Endothelial cell of umbilical vein (primary cell): ENCODE measurements at regions not wholly inside any gene's neighbourhood (a gene's known extent, or its start where the extent isn't known, plus 50 kb on each side); places are given as distances from the start of the nearest gene placed in this dataset.

ENCODE experiments used
- BruUV-seq: library from RNA; stranded (reverse); fragments of 400-500 nt; replicated peaks from 2 replicates; lab custom pipeline; 2021; lab: Mats Ljungman, UMichigan
- CTCF ChIA-PET: fragments of 300-600, 350-600 bp; sonication (Branson Sonifier 250); formaldehyde crosslinking; loops from one replicate; lab custom pipeline; 2021; ENCODE audit warnings: antibody characterized with exemption, inconsistent platforms; lab: Charles Lee
- POLR2A ChIA-PET: fragments of 300-600, 350-600 bp; sonication (Branson Sonifier 250); formaldehyde crosslinking; loops from one replicate; lab custom pipeline; 2021; ENCODE audit warnings: antibody characterized with exemption, inconsistent platforms; lab: Charles Lee
- DNase-seq: peaks from one replicate; pipeline ENCODE4 v3.0.0-alpha.2; 2011; ENCODE audit warnings: low read depth, low spot score
- FAIRE-seq: peaks from 2 replicates; lab custom pipeline; 2011; peaks lifted over from hg19 to GRCh38; lab: Jason Lieb, UNC
- H2AFZ ChIP-seq: 2 replicates; pipeline ENCODE4 v1.6.0; 2012; ENCODE audit warnings: low read depth, low read length, control low read depth, inconsistent platforms
- H3K27ac ChIP-seq: 2 replicates; pipeline ENCODE4 v1.5.1; 2011; ENCODE audit warnings: low read depth, mild to moderate bottlenecking, control low read depth, low read length, moderate library complexity; ENCODE audit not compliant: insufficient read depth
- H3K27me3 ChIP-seq, 2 experiments: 2 replicates each; pipeline versions ENCODE4 v1.6.0 to v1.6.1; 2011; ENCODE audit warnings: low read length in 2 of 2, mixed read lengths in 1 of 2; ENCODE audit not compliant: control insufficient read depth in 2 of 2, insufficient read depth in 2 of 2
- H3K36me3 ChIP-seq, 2 experiments: 2 replicates in 1 of 2; 3 replicates in 1 of 2; pipeline ENCODE4 v1.5.1; 2011; ENCODE audit warnings: low read length in 2 of 2, mild to moderate bottlenecking in 1 of 2, moderate library complexity in 1 of 2; ENCODE audit not compliant: control insufficient read depth in 2 of 2, insufficient read depth in 2 of 2; ENCODE audit errors: extremely low read depth in 1 of 2
- H3K4me1 ChIP-seq: 3 replicates; pipeline ENCODE4 v1.5.1; 2011; ENCODE audit warnings: mild to moderate bottlenecking, low read length; ENCODE audit not compliant: control insufficient read depth, insufficient read depth; ENCODE audit errors: extremely low read depth
- H3K4me2 ChIP-seq: 2 replicates; pipeline ENCODE4 v1.6.1; 2011; ENCODE audit warnings: low read length, control low read depth, mixed read lengths; ENCODE audit not compliant: insufficient read depth
- H3K4me3 ChIP-seq, 3 experiments: fragments of 200-600 bp in 1 of 3; sonication (generic), shearing (Covaris generic) in 1 of 3; replicated peaks in 1 of 3; 2 replicates each; pipeline ENCODE4 v1.5.1; 2011 to 2016; ENCODE audit warnings: control low read depth in 3 of 3, low read length in 3 of 3, mild to moderate bottlenecking in 2 of 3, inconsistent platforms in 1 of 3, low read depth in 1 of 3, moderate library complexity in 1 of 3; ENCODE audit not compliant: insufficient read depth in 1 of 3
- H3K79me2 ChIP-seq: 2 replicates; pipeline ENCODE4 v1.6.0; 2012; ENCODE audit warnings: low read length, inconsistent platforms; ENCODE audit not compliant: control insufficient read depth, insufficient read depth
- H3K9ac ChIP-seq: replicated peaks from 2 replicates; pipeline ENCODE3; 2011; ENCODE audit warnings: low read length, control low read depth; ENCODE audit not compliant: insufficient read depth; ENCODE audit errors: extremely low read depth
- H3K9me1 ChIP-seq: replicated peaks from 3 replicates; pipeline ENCODE4 v1.6.0; 2011; ENCODE audit warnings: mild to moderate bottlenecking, low read length; ENCODE audit not compliant: control insufficient read depth, insufficient read depth; ENCODE audit errors: extremely low read depth
- H3K9me3 ChIP-seq: replicated peaks from 2 replicates; pipeline ENCODE4 v1.5.1; 2012; ENCODE audit warnings: low read length, inconsistent platforms; ENCODE audit not compliant: control insufficient read depth, insufficient read depth
- H4K20me1 ChIP-seq: replicated peaks from 2 replicates; pipeline ENCODE3; 2011; ENCODE audit warnings: mild to moderate bottlenecking, low read length; ENCODE audit not compliant: control insufficient read depth, insufficient read depth; ENCODE audit errors: extremely low read depth
- CTCF ChIP-seq, 2 donors: IDR thresholded peaks; 1 replicate in 1 of 2; 2 replicates in 1 of 2; pipeline ENCODE4 v1.5.1; 2011; ENCODE audit warnings: low read length in 2 of 2, mild to moderate bottlenecking in 2 of 2, moderate library complexity in 2 of 2, control low read depth in 1 of 2, inconsistent platforms in 1 of 2, low read depth in 1 of 2; ENCODE audit not compliant: insufficient read depth in 1 of 2; ENCODE audit errors: extremely low read depth in 1 of 2
- EZH2 ChIP-seq: IDR thresholded peaks from 2 replicates; pipeline ENCODE4 v1.6.1; 2012; ENCODE audit warnings: borderline replicate concordance, low read depth, mild to moderate bottlenecking, moderate library complexity, low read length, inconsistent platforms; ENCODE audit not compliant: severe bottlenecking
- FOS ChIP-seq: IDR thresholded peaks from 2 replicates; pipeline ENCODE4 v1.6.1; 2011; ENCODE audit warnings: mild to moderate bottlenecking, low read length, moderate library complexity, borderline replicate concordance; ENCODE audit not compliant: insufficient read depth
- GATA2 ChIP-seq: IDR thresholded peaks from 2 replicates; pipeline ENCODE4 v1.7.0; 2011; ENCODE audit warnings: low read depth, mild to moderate bottlenecking, moderate library complexity, mixed read lengths, low read length; ENCODE audit not compliant: insufficient read length, insufficient read depth
- JUN ChIP-seq: IDR thresholded peaks from 2 replicates; pipeline ENCODE4 v1.6.1; 2011; ENCODE audit warnings: borderline replicate concordance, low read depth; ENCODE audit not compliant: insufficient read length, insufficient read depth
- MAX ChIP-seq: IDR thresholded peaks from 2 replicates; pipeline ENCODE4 v1.6.1; 2011; ENCODE audit not compliant: insufficient read depth, insufficient read length
- MYC ChIP-seq: IDR thresholded peaks from one replicate; pipeline ENCODE4 v1.6.1; 2011; ENCODE audit warnings: mild to moderate bottlenecking, low read depth, low read length
- POLR2A ChIP-seq: IDR thresholded peaks from 2 replicates; pipeline ENCODE4 v1.6.1; 2012; ENCODE audit warnings: low read depth, mild to moderate bottlenecking, control low read depth, low read length
- POLR2AphosphoS5 ChIP-seq: IDR thresholded peaks from 2 replicates; pipeline ENCODE4 v1.6.1; 2012; ENCODE audit warnings: low read depth, mild to moderate bottlenecking, control low read depth, low read length, moderate library complexity; ENCODE audit not compliant: insufficient read depth
- dilution Hi-C: fragments of 300-500 bp; cut with MboI; formaldehyde crosslinking; loops from one replicate; pipeline ENCODE4 v1.15.0; 2019; ENCODE audit warnings: low sequenced_read_pairs; ENCODE audit not compliant: extremely low pct_ligation_motif_present
- intact Hi-C: fragments of 100-400 bp; cut with micrococcal nuclease; formaldehyde crosslinking; loops from one replicate; pipeline ENCODE4 v1.10.0; 2022

DNA sequence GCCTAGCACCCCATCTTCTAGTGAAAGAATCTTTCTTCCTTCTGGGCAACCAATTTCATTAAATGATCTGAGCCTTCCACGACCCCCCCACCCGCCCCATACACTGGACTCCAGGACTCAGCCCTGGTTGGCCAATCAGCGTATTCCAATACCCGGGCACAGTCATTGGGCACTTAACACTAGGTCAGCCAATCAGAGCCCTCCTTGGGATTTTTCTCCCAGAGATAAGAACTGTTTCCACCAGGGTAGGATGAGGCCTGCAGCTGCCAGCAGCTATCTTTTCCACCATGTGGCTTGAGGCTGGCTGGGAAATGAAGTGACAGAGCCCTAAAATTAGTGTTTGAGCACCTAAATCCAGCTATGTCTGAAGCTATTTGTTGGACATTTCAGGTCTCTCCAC lies 418.8 kb downstream of the BCOR start:
- no peaks in the 10 kb centered on the region for H3K9me1 ChIP-seq
- intact Hi-C loops (no loop called here), dilution Hi-C loops (no loop called here)
- no TSS peak for BruUV-seq
- no peak for FAIRE-seq
- ChIA-PET CTCF (interaction anchor here (0.9 kb wide), 1 partner anchor 10 kb away, joined by 3 read pairs; no protein-coding TSS in a partner anchor), POLR2A (no interaction called here)
- no peaks in the 10 kb centered on the region for H3K9me3 ChIP-seq
- no peaks in the 10 kb centered on the region for H3K4me1 ChIP-seq
- H2AFZ ChIP-seq = no peak overlapping the region
- H3K4me3 ChIP-seq = no peak overlapping the region
- DNase-seq = no peak
- H3K9ac ChIP-seq = no peak overlapping the region
- H3K27me3 ChIP-seq = no peaks in the 10 kb centered on the region
- H3K36me3 ChIP-seq = no peaks in the 10 kb centered on the region
- no peaks in the 10 kb centered on the region for H4K20me1 ChIP-seq
- TF ChIP-seq POLR2AphosphoS5 (no peak), MAX (no peak), JUN (no peak), CTCF (IDR thresholded peaks at IDR 0.05; ENCODE audit: extremely low read depth in 1 of 2, insufficient read depth in 1 of 2, low read depth in 1 of 2, low read length in 2 of 2) (no peak), MYC (no peak), EZH2 (no peak), FOS (no peak), POLR2A (no peak), GATA2 (no peak)
- H3K4me2 ChIP-seq = no peak overlapping the region
- no peaks in the 10 kb centered on the region for H3K79me2 ChIP-seq
- no peak overlapping the region for H3K27ac ChIP-seq
